ENCODE measurements at regions not wholly inside any gene's neighbourhood (a gene's known extent, or its start where the extent isn't known, plus 50 kb on each side); places are given as distances from the start of the nearest gene placed in this dataset.

DNA sequence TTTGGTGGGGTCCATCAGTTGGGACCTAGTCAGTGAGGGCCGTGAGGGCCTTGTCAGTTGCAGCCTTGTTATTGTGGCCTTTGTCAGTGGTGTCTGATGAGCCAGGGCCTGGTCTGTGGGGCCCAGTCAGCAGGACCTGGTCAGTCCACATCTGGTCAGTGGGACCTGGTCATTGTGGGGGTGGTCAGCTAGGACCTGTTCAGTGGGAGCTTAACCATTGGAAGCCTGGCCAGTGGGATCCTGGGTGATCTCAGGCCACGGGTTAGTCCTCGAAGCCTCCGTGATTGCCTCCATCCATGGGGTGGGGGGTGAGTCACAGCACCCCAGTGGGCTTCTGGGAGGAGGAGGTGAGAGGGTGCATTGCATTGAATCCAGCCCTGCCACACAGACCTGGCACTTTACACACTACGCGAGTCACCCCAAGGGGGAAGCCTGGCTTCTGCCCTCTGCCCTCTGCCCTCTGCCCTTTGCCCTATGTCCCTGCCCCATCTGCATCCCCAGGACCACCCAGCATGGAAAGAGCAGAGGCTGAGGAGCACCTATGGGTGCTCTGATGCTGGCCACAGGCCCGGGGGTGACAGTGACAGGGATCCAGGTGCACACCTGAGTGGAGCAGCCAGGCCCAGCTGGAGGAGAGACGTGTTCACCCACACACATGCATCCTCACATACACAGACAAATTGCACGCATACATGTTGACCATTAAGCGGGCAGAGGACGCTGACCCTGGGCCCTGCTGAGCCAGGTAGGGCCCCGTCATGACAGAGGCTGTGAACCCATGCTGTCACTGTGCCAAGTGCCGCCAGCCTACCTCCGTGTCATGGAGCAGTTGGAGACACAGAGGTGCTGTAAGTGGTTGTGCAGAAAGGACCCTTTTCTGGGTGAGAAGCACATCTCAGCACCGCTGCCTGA is 59.8 kb upstream of the TPM4 start:
- DNase-seq (ENCODE audit: insufficient read length, low spot score, missing footprints) = peak; percentile 71
- no peaks in the 10 kb centered on the region for H4K20me1 ChIP-seq (ENCODE audit: insufficient read depth, low read length)
- no peak overlapping the region for H2AFZ ChIP-seq (ENCODE audit: low read length)
- no peaks in the 10 kb centered on the region for H3K79me2 ChIP-seq (ENCODE audit: insufficient read depth, low read length)
- H3K27ac ChIP-seq (ENCODE audit: low read depth, low read length) = no peak overlapping the region
- no peaks in the 10 kb centered on the region for H3K36me3 ChIP-seq (ENCODE audit: insufficient read depth, low read length)
- no peak overlapping the region for H3K4me2 ChIP-seq (ENCODE audit: insufficient read depth, low read length)
- H3K4me1 ChIP-seq (ENCODE audit: insufficient read depth, low read length) = no peaks in the 10 kb centered on the region
- TF ChIP-seq CTCF (IDR thresholded peaks at IDR 0.05; ENCODE audit: extremely low read depth, low read depth, low read length) = no peak
- no peaks in the 10 kb centered on the region for H3K9me3 ChIP-seq (ENCODE audit: low read depth, low read length)
- no peaks in the 10 kb centered on the region for H3K27me3 ChIP-seq (ENCODE audit: insufficient read depth, low read length)
- H3K4me3 ChIP-seq (ENCODE audit: insufficient read depth, low read length) = no peak overlapping the region

DNA sequence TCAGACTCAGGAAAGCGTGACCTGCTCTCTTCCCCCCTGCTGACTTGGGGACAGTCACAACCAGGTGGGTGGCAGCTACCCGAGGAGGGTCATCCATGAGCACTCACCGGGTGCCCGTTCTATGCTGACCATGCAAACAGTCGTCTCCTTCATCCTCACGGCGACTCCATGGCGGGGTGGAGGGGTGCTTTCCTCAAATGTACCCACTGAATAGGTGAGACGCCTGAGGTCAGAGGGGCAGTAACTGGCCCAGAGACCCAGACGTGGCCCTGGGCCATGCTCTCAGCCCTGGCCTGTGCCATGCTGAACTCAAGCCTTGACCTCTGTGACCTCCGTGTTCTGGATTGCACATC is 59.2 kb upstream of the TPM4 start:
- H3K27me3 ChIP-seq (ENCODE audit: insufficient read depth, low read length) = no peaks in the 10 kb centered on the region

GRCh38 chr19:16018106-16018755 is 58.1 kb upstream of the TPM4 start:
- peak; percentile 56 for DNase-seq (ENCODE audit: insufficient read length, low spot score, missing footprints)
- Histone ChIP-seq H3K36me3 (ENCODE audit: insufficient read depth, low read length) (no peaks in the 10 kb centered on the region), H3K27ac (ENCODE audit: low read depth, low read length) (no peak overlapping the region), H3K4me2 (ENCODE audit: insufficient read depth, low read length) (no peak overlapping the region), H2AFZ (ENCODE audit: low read length) (no peak overlapping the region), H3K27me3 (ENCODE audit: insufficient read depth, low read length) (no peaks in the 10 kb centered on the region), H3K4me1 (ENCODE audit: insufficient read depth, low read length) (no peaks in the 10 kb centered on the region), H4K20me1 (ENCODE audit: insufficient read depth, low read length) (no peaks in the 10 kb centered on the region), H3K79me2 (ENCODE audit: insufficient read depth, low read length) (no peaks in the 10 kb centered on the region), H3K9me3 (ENCODE audit: low read depth, low read length) (no peaks in the 10 kb centered on the region), H3K4me3 (ENCODE audit: insufficient read depth, low read length) (no peak overlapping the region)
- TF ChIP-seq CTCF (IDR thresholded peaks at IDR 0.05; ENCODE audit: extremely low read depth, low read depth, low read length) = no peak

More for the DNA sequence above, 59.2 kb upstream of the TPM4 start:
- Histone ChIP-seq H3K9me3 (ENCODE audit: low read depth, low read length) (no peaks in the 10 kb centered on the region), H3K4me3 (ENCODE audit: insufficient read depth, low read length) (no peak overlapping the region), H4K20me1 (ENCODE audit: insufficient read depth, low read length) (no peaks in the 10 kb centered on the region), H3K4me2 (ENCODE audit: insufficient read depth, low read length) (no peak overlapping the region), H2AFZ (ENCODE audit: low read length) (no peak overlapping the region), H3K79me2 (ENCODE audit: insufficient read depth, low read length) (no peaks in the 10 kb centered on the region), H3K27ac (ENCODE audit: low read depth, low read length) (no peak overlapping the region), H3K36me3 (ENCODE audit: insufficient read depth, low read length) (no peaks in the 10 kb centered on the region), H3K4me1 (ENCODE audit: insufficient read depth, low read length) (no peaks in the 10 kb centered on the region)
- no peak for TF ChIP-seq CTCF (IDR thresholded peaks at IDR 0.05; ENCODE audit: extremely low read depth, low read depth, low read length)
- DNase-seq (ENCODE audit: insufficient read length, low spot score, missing footprints) = peak; percentile 52

All from osteoblast (primary cell).